GM19351 (cell line): ENCODE measurements at regions not wholly inside any gene's neighbourhood (a gene's known extent, or its start where the extent isn't known, plus 50 kb on each side); places are given as distances from the start of the nearest gene placed in this dataset.

Source experiments
- ATAC-seq: cut with Tn5 transposase; IDR thresholded peaks from one replicate; pipeline ENCODE4 v1.9.1; 2021; ENCODE audit warnings: mild to moderate bottlenecking, moderate library complexity; ENCODE audit not compliant: unreplicated experiment

DNA sequence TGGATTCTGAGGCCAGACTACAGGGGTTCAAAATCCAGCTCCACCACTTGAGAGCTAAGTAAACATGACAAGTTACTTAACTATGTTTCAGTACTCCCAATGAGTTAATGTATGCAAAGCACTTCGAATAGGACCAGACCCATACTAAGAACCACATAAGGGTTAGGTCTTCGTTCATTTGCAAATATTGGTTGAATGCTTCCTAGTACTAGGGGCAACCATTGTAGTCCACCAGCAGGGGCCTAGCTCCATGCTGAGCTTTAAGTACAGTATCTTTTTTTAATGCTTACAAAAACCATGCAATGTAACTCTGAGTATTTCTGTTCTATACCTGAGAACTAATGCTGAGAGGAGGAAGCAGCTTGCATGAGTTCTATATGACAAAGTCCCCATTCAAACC, 80.4 kb upstream of the PDE1C start:
- no peak for ATAC-seq

DNA sequence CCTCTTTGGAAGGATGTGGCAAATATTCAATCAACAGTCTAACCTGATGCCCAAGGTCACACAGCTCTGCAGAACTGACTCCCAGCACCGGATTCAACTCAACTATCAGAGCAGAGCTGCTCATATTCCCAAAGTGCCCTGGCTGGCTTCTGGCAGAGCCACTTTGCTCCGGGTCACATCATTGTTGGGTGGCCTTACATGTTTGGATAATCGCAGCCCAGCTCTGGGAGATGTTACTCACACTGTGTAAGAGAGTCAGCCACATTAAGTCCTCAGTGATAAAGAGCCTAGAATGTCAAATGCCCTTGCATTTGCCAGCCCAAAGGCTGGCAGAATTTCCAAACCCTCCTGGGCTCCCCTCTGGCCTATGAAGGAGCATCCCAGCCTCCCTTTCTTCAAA, 79.8 kb upstream of the PDE1C start:
- no peak for ATAC-seq

DNA sequence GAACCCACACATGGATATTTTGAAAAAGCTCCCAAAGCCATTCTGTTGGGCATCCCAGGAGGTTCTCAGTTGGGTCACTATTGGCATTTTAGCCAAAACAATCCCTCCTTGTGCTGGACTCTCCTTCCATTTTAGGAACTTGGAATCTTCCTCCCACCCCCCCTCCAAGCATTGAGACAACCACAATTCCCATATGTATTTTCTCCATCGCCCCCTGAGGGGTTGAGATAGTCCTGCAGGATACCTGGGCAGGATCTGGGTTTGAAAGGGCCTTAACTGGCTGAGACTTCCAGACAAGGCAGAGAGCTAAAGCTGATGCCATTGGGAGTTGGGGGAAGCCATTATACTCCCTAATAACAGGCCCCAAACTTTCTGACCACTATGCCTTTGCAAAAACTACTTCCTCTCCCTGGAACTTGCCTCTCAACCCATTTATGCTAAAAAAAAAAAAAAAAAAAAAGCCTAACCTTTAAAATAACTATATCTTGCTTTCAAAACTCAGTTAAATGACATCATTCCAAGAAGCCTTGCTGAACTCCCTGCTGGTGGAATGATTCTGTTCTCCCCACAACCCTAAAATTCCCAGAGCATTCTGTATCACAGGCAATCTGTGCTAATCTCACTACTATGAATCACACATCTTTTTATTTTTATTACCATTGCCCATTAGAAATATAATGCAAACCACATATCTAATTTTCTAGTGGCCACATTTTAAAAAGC, 77.5 kb upstream of the PDE1C start:
- ATAC-seq: no peak

DNA sequence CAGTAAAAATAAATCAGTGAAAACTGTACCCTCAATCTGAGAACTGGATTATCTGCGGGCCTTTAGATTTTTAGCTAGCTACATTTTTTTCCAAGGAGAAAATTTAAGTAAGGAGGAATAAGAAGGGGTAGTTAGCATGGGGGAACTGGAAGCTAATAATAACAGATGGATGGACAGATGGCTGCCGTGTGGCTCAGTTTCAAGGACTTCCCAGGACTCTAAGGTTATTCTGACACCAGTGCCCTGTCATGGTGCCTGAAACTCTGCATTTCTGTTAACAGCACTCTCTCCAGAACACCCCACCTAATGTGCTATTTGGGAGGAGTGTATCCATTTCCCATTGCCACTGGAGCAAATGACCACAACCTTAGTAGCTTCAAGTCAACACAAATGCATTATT, 75.7 kb upstream of the PDE1C start:
- no peak for ATAC-seq

DNA sequence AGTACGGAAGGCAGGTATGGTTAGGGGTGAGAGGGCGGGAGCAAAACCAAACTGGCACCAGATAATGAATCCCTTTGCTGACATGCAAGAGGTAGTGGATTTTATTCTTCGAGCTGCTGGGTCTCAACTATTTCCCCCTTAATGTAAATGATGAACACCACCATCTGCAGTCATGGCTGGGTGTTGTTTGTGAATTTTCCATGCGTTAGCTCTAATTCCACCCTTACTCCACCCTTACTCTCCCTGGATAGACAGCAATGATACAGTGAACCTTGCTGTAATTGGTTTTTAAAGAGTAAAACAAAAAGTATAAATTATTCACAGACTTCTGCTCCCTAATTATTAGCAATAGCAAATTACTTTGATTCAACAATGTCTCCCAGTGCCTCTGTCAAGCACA, 74.5 kb upstream of the PDE1C start:
- no peak for ATAC-seq

DNA sequence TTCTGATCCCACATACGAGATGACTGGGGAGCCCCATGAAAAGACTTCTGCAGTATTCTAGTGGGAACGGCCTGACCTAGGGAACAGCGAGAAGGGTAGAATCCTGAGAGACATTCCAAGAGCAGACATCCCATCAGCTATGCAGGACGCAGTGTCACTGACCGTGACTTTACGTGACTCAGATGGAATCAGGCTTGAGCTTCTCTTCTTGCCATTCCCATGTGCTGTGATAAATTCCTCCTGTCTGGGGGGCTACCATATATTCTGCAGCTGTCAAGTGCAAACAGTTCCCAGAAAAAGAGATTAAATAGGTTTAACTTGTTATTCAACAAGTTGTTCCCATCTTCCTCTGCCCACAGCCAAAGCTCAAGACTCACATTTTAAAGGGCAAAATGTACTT, 73.1 kb upstream of the PDE1C start:
- ATAC-seq: no peak

DNA sequence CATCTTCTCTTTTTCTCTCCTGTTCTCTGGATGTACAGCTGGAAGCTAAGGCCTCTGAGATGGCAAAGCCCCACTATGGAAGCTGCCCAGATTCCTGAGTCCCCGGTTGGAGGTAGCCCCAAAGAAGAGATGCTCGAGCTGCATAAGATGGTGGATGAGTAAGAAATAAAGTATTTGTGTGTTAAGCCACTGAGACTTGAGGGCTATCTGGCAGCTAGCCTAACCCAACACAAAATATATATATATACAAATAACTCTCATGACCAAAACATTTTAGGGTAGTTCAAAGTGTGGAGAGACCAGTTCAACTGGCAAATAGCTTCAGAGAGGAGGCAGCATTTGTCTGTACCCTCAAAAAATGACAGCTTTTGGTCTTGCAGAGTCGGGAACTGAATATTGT, 72.4 kb upstream of the PDE1C start:
- no peak for ATAC-seq

DNA sequence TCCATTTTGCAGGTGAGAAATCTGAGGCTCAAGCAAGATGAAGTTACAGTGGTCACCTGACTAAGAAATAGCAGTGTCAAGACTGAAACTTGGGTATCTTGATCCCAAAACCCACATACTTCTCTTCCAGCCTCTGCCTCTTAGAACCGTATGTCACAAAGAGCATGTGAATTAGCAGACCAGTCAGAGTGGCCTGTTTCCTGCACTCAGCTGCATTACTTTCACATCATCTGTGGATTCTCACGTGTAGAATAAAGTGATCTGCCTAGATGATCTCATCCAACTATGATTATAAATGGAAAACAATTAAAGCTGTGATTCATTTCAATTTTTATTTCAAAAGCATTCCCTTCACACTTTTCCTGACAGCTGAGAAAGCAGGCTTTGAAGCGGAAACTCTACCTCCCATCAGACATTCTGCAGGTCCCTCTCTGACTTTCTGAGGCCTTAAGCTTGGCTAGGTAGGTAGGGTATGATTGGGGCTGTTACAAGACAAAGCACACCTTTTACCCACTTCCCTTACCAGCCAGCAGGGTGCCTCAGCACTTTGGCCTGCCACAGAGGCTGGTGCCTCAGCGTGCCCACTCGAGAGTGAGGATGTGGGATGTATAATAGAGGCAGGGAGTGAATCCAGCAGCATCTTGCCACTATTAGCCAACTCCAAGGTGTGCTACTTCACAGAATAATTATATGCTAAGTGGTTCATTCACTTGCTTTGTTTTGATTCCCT, 70.2 kb upstream of the PDE1C start:
- ATAC-seq: no peak

DNA sequence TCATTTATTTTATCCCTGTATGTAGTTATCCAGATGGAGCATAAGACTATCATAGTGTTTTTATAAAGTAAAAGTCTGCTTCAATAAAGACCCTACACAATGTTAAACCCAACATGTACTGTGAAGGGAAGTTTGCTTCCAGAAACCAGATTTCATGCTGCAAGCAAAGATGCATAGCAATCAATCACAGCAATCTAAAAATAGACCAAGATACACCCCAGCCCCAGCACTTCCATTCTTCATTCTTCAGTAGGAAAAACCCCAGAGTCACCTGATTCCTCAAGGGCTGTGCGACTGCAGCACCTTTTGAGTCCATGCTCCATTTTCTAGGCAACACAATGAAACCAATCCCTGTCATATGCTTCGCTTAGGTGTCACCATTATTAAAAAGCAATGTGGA, 66.9 kb upstream of the PDE1C start:
- no peak for ATAC-seq

DNA sequence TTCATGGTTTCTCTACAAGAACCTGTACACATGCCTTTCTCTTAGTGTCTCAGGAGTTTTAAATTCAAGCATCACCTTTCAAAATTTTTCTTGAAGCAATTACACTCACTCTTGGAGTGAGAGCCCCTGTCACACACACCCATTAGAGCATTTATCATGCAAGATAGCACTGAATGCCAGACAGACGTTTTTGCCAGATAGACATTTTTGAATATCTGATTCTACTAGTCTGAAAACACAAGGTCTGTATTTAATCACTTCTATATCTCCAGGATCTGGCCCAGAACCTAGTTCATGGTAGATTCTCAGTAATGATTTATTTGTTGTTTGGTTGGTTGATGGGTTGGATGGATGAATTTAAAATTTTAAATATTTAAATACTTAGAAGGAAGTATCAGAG, 60.9 kb upstream of the PDE1C start:
- no peak for ATAC-seq

DNA sequence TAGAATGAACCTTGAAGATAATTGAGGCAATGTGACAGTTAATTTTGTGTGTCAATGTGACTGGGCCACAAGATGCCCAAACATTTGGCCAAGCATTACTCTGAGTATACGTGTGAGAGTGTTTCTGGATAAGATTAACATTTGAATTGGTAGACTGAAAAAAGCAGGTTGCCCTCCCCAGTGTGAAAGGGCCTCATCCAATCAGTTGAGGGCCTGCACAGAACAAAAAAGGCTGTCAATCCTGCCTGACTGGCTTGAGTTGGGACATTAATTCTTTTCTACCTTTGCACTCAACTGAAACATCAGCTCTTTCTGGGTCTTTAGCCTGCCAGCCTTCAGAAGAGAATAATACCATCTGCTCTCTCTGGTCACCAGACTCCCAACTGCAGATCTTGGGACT, 56.6 kb upstream of the PDE1C start:
- no peak for ATAC-seq
